NCI-H748 (cell line): ENCODE measurements at regions not wholly inside any gene's neighbourhood (a gene's known extent, or its start where the extent isn't known, plus 50 kb on each side); places are given as distances from the start of the nearest gene placed in this dataset.

Experiments used
- DNase-seq: peaks from one replicate; lab custom pipeline; 2025; ENCODE audit not compliant: unreplicated experiment; lab: John Stamatoyannopoulos, UW

GRCh38 chr1:34406833-34407539 is 230.3 kb downstream of the C1orf94 start:
- no peak for DNase-seq

DNA sequence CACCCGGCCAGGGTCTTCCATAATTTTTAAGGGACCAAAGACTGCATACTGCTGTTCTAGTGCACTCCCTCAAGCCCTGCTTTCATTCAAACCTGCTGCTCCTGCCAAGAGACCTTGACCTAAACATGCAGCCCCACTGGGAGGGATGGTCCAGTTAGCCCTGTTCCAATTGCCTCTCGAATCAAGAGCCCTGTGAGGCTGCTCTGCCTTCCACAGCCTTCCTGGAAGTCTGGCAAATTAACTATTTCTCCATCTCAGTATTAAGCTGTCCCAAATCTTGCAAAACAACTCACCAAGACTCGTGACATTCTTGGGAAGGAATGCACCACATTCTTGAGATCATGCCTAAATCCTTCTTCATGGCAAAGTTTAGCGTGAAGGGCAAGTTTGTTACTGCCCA is 231.3 kb downstream of the C1orf94 start:
- DNase-seq = no peak

- no peak for DNase-seq
These were observed 233.1 kb downstream of the C1orf94 start for GRCh38 chr1:34409689-34410229.

DNA sequence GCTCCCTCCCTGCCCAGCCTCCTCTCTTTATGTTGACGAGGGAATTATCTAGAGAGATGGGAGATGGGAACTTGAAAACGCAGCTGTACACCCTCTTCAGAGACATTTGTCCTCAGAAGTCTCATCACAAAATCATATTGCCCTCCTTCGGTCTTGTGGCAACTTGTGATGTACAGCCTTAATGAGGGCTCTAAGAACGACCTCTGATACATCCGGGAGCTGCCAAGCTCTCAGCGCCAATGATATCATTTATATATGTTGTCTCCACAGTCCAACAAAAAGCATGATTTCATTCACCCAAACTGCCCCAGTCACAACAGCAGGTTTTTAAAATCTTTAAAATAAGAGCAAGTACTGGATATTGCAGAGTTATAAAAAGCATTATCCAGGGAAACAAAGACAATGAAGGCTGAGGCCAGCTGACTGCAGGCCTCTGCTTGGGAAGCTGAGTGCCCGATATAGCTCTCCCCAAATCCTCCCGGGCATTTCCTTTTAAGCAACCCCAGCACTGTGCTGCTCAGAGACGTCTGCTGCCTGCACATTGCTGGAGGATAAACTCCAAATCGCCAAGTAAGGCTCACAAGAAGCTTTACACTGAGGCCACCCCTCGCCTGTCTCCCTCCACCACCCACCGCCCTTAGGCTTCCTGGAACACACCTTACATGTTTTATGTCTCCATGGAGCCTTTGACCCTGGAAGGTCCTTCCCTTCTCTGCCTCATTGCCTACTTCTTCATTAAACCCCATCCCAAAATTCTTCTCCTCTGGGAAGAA is 236.1 kb downstream of the C1orf94 start:
- DNase-seq = no peak

DNA sequence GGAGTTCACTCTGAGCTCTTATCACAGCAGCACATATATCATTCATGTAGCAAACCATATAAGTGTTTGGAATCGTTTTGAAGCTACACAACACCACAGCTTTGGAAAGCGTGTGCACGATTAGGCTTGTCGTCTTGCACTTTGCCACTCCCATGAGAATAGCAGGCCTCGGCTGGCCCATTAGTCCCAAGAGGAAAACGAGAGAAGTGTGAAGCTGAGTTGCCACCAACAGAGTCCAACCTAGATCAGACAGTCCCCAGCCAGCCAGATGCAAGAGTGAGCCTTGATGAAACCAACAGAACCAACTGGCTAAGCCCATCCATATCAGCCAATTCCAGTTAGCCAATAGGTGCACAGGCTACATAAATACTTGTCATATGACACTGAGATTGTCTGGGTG is 238.4 kb downstream of the C1orf94 start:
- DNase-seq = no peak

GRCh38 chr1:34418166-34418565 is 241.5 kb downstream of the C1orf94 start:
- DNase-seq = no peak

DNA sequence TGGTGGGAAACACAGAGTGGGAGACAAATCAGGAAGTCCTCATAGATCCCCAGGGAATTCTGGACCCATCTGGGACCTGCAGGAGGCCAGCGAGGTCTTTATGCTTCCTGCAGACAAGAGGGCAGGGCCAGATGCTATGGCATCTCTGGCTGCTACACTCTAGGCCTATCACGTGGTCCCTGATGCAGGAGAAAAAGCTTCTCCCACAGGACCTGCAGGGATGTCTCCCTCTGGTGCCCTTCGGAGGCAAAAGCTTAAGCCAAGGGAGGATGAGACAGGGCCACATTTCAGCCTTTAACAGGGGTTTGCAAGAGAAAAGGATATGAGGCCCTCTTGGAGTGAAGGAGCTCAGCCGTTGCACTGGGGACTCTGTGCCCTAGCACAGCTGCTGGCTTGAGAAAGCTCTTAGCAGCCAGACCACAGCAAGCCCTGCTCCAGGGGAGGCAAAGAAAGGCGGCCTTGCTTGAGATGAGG is 243.0 kb downstream of the C1orf94 start:
- no peak for DNase-seq

- DNase-seq = no peak
These were observed 248.3 kb downstream of the C1orf94 start for GRCh38 chr1:34425046-34425445.

DNA sequence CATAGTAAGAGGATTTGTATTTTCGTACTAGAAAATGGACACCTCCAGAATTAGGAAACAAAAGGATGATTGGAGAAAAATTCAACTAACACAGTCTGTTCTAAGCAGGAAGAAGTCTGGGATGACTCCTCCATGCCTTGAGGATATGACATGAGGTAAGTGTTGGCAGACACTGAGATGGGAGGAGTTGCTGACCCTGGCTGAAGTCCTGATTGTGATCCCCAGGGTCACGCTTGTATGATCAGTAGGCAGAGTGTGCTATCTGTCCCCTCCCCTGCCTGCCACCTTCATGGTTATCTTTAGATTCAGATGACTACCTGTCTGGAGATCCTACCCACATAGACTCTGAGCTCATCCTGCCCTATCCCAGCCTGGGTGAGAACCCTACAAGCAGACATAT is 249.1 kb downstream of the C1orf94 start:
- no peak for DNase-seq

DNA sequence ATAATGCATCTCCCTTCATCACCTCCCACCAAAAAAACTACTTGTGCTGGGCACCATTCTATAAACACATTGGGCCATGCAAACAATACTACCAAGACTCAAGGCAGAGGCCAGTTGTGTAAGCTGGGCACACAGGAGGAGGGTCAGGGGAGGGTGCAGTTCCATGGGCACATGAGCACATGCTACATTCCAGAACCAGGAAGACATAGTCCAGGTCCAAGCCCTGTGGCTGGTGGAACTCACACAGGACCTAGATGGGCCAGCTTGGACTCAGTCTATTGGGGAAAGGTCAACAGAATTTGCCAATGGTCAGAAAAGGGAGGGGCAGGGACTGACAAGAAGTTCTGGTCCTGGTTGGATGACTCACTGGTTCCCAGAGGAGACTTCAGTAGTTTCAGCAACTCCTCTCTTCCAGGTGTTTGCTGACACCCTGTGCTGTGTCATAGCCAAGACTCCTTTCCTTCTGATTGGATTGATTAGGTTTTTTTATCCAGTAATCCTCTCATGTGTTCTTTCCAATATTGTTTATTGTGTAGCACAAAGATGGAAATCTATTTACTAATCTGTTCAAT is 249.7 kb downstream of the C1orf94 start:
- DNase-seq = no peak

- DNase-seq = no peak
These were observed 250.5 kb downstream of the C1orf94 start for GRCh38 chr1:34427170-34427569.

- no peak for DNase-seq
These were observed 256.4 kb downstream of the C1orf94 start for GRCh38 chr1:34433099-34433498.

- DNase-seq = no peak
These were observed 260.1 kb downstream of the C1orf94 start for GRCh38 chr1:34436836-34437235.

DNA sequence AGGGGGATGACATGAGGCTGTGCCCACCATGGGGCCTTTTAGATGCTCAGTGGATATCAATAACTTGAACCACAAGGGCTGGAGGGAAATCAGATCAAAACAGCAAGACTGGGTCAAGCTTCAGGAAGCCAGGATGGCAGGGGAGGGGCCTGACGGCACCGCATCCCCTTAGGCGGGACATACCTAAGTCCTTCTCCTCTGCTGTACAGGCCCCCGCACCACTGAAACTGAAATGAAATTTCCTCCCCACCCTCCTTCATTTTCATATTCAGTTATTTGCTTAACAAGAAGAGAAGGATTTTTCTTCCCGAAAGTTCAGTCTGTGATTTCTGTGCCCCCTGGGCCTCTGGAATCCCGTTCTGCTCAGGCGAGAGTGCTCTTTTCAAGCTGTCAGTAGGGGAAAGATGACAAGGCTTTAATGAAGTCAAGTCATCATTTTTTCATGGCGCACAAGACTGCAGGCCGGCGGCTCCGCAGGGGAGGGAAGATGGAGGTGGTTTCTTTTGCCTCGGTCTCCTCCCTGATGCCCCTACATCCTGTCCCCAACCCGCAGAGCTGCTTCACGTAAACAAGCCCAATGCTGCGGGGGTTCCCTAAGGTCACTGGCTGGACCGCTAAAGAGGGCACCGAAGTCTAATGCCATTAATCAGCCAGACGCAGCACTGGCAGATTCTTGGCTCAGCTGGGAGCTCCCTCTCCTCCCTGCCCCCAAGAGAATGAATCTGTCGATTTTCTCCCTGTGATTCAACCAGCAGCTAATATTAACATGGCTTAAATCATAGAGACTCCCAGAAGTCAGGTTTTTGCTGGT is 264.8 kb downstream of the C1orf94 start:
- no peak for DNase-seq

DNA sequence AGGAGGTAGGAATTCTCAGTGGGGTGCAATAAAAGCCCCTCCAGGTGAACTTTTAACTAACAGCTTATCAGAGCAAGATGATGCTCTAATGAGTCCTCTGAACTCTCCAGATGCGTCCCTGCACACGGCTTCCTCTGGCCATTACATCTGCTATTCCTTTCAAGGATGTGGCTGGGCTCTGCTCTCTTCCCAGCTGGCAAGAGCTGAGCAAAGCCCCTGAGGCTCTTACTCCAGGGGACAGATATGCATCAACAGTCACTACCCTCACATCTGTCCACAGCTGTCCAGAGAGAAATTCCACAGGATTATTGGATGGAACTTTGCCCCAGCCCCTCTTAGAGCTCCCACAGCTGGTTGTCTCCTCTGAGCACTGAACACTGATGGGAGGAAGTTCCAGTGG is 267.8 kb downstream of the C1orf94 start:
- no peak for DNase-seq

- DNase-seq = no peak
These were observed 273.6 kb downstream of the C1orf94 start for GRCh38 chr1:34450325-34450724.

- DNase-seq = no peak
These were observed 275.7 kb downstream of the C1orf94 start for GRCh38 chr1:34452451-34452850.

DNA sequence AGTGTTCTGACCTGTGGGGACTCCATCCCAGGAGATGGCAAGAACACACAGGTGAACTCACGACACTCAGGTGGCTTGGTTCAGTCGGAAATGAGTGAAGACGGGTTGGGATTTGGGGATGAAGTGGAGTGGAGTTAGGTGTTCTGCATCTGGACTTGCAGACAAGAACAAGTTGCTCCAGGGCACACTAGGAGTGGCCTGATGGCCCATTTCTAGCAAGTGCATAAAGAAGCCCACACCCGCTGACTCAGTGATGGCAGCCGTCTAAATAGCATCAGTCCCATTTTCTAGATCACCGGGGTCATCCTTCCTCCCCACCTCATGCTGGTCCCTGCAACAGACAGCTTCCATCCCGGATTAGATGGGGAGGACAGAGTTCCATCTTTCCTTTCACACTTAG is 278.4 kb downstream of the C1orf94 start:
- no peak for DNase-seq

DNA sequence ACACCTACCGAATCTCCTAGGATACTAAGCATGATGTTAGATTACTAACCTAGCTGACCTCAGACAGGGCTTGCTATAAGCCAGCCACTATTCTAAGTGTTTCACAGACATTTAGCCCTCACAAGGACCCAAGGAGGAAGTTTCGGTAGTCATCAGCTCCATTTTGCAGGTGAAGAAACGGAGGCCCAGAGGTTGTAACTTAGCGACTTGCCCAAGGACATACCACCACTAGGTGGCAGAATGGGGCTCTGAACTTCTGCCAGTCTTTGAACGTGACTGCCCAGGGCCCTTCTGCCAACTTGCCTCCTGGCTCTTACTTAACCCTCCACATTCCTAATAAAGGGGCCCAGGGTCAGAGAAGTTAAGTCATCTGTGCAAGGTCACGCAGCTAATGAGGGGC is 283.5 kb downstream of the C1orf94 start:
- peak; percentile 36 for DNase-seq

DNA sequence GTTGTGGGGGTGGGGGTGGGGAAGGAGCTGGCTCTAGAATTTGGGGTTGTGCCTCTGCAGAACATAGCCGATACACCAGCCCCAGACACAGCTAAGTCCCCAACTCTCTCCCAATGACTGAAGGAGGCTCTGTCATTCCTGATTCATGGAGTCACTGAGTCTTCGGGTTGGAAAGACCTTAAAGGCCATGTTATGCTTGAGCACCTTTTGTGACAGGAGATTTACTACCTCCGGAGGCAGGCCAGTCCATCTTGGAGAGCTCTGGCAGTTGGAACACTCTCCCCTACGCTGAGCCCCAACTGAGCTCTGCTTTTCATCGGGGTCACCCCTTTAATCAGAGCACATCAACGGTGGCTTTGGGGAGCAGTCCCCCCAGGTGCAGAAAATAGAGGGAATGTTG is 284.4 kb upstream of the GJB5 start:
- no peak for DNase-seq

DNA sequence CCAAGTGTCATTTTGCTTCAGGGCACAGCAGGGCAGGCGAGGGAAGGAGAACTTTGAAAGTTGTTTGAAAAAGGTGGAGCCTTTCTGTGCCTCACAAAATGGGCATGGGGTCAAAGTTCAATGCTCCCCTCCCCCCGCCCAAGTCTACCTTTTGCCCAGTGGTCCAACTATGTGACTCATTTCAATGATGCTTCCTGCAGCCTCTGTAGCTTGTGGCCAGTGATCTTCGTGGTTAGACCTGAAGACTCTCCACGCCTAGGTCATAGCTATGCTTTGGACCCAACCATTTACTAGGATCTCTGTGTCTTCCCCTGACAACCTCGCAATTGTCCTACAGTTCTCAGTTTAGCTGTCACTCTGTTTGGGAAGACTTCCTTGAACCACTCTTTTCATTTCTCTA is 280.3 kb upstream of the GJB5 start:
- DNase-seq = no peak
